Left hindlimb (tissue), 1 donor: ENCODE measurements at regions not wholly inside any gene's neighbourhood (a gene's known extent, or its start where the extent isn't known, plus 50 kb on each side); places are given as distances from the start of the nearest gene placed in this dataset.
"Not testable (repeated sequence)": the region's sequence is repeated elsewhere in the genome, so short reads cannot be mapped to it uniquely, and the experiment has no call there.

Experiments used
- DNase-seq: peaks from one replicate; pipeline ENCODE4 v3.0.0-alpha.2; 2018

- DNase-seq: no peak
These were observed 344.3 kb downstream of the GADD45G start for GRCh38 chr9:89949111-89949510.

- no peak for DNase-seq
These were observed 346.9 kb downstream of the GADD45G start for GRCh38 chr9:89951675-89952074.

GRCh38 chr9:89952401-89952800, 347.6 kb downstream of the GADD45G start:
- no peak for DNase-seq

- DNase-seq: not testable (repeated sequence)
These were observed 348.5 kb downstream of the GADD45G start for GRCh38 chr9:89953263-89953662.

- DNase-seq: peak; percentile 44
These were observed 349.2 kb downstream of the GADD45G start for GRCh38 chr9:89953824-89954615.

GRCh38 chr9:89955144-89955543, 350.3 kb downstream of the GADD45G start:
- DNase-seq: no peak

GRCh38 chr9:89955626-89956025, 350.8 kb downstream of the GADD45G start:
- no peak for DNase-seq

GRCh38 chr9:89956331-89956730, 351.5 kb downstream of the GADD45G start:
- no peak for DNase-seq

- DNase-seq: no peak
These were observed 352.1 kb downstream of the GADD45G start for GRCh38 chr9:89956907-89957306.

- no peak for DNase-seq
These were observed 353.3 kb downstream of the GADD45G start for GRCh38 chr9:89958086-89958485.

- DNase-seq: peak; percentile 39
These were observed 357.0 kb downstream of the GADD45G start for GRCh38 chr9:89961616-89962341.

- no peak for DNase-seq
These were observed 358.5 kb downstream of the GADD45G start for GRCh38 chr9:89963280-89963679.

- no peak for DNase-seq
These were observed 362.7 kb downstream of the GADD45G start for GRCh38 chr9:89967527-89967926.

- DNase-seq: no peak
These were observed 364.4 kb downstream of the GADD45G start for GRCh38 chr9:89969156-89969675.

GRCh38 chr9:89969881-89970639, 365.2 kb downstream of the GADD45G start:
- no peak for DNase-seq

- no peak for DNase-seq
These were observed 365.9 kb downstream of the GADD45G start for GRCh38 chr9:89970701-89971100.

GRCh38 chr9:89972535-89972934, 367.7 kb downstream of the GADD45G start:
- no peak for DNase-seq

- DNase-seq: no peak
These were observed 369.8 kb downstream of the GADD45G start for GRCh38 chr9:89974582-89974981.

GRCh38 chr9:89975024-89975423, 370.2 kb downstream of the GADD45G start:
- no peak for DNase-seq

- no peak for DNase-seq
These were observed 370.8 kb downstream of the GADD45G start for GRCh38 chr9:89975630-89976029.

- DNase-seq: no peak
These were observed 373.4 kb downstream of the GADD45G start for GRCh38 chr9:89978185-89978584.

GRCh38 chr9:89980600-89980999, 375.8 kb downstream of the GADD45G start:
- DNase-seq: no peak

- DNase-seq: no peak
These were observed 377.2 kb downstream of the GADD45G start for GRCh38 chr9:89982016-89982415.
